HepG2 (cell line): ENCODE measurements at regions not wholly inside any gene's neighbourhood (a gene's known extent, or its start where the extent isn't known, plus 50 kb on each side); places are given as distances from the start of the nearest gene placed in this dataset.

Source experiments
- ATAC-seq: fragments of 200-7000 bp; cut with Tn5 transposase; 3 replicates; pipeline ENCODE4 v1.9.1; 2020; ENCODE audit warnings: mild to moderate bottlenecking, moderate library complexity
- BruUV-seq: library from RNA; stranded (reverse); fragments of 400-500 nt; replicated peaks from 2 replicates; lab custom pipeline; 2021; lab: Mats Ljungman, UMichigan
- CTCF ChIA-PET: fragments of 300-600 bp; formaldehyde crosslinking; extraction: SDS; loops from one replicate; lab custom pipeline; 2021; ENCODE audit warnings: low total read pairs, inconsistent platforms, low intra/inter-chr PET ratio; lab: Yijun Ruan, JAX
- POLR2A ChIA-PET: fragments of 350-600 bp; sonication (Branson Sonifier 250); formaldehyde crosslinking; loops from one replicate; lab custom pipeline; 2020; ENCODE audit warnings: antibody characterized with exemption, inconsistent platforms; lab: Yijun Ruan, JAX
- DNase-seq: peaks from one replicate; pipeline ENCODE4 v3.0.0-alpha.2; 2015; ENCODE audit warnings: low spot score
- FAIRE-seq: peaks from 3 replicates; lab custom pipeline; 2011; peaks lifted over from hg19 to GRCh38; lab: Jason Lieb, UNC
- H2AFZ ChIP-seq: one replicate; pipeline ENCODE4 v1.6.1; 2011; ENCODE audit warnings: low read length, inconsistent platforms
- H3K27ac ChIP-seq: fragments of 300-600 bp; 3 replicates; pipeline ENCODE4 v1.8.0; 2011; ENCODE audit warnings: mixed run types, mild to moderate bottlenecking, mixed read lengths, low read length, inconsistent platforms; ENCODE audit not compliant: insufficient read depth; ENCODE audit errors: extremely low read length
- H3K27me3 ChIP-seq, 2 experiments: fragments of 200-600 bp in 1 of 2; 2 replicates in 1 of 2; 3 replicates in 1 of 2; pipeline versions ENCODE4 v1.6.0 to v1.8.0; 2011; ENCODE audit warnings: low read length in 2 of 2, mild to moderate bottlenecking in 2 of 2, moderate library complexity in 2 of 2, inconsistent platforms in 1 of 2; ENCODE audit not compliant: insufficient read depth in 2 of 2, control insufficient read depth in 1 of 2
- H3K36me3 ChIP-seq, 2 experiments: fragments of 200-600 bp in 1 of 2; replicated peaks in 1 of 2; 2 replicates in 1 of 2; 3 replicates in 1 of 2; pipeline versions ENCODE4 v1.5.1 to v1.8.0; 2011; ENCODE audit warnings: low read length in 2 of 2, inconsistent platforms in 1 of 2; ENCODE audit not compliant: insufficient read depth in 2 of 2, control insufficient read depth in 1 of 2
- H3K4me1 ChIP-seq: 2 replicates; pipeline ENCODE4 v1.5.1; 2012; ENCODE audit warnings: low read length, inconsistent platforms; ENCODE audit not compliant: insufficient read depth
- H3K4me2 ChIP-seq: 2 replicates; pipeline ENCODE4 v1.6.0; 2011; ENCODE audit warnings: low read depth, low read length, inconsistent platforms
- H3K4me3 ChIP-seq, 3 experiments: fragments of 200-600 bp in 1 of 3; sonication (generic), shearing (Covaris generic) in 1 of 3; replicated peaks in 1 of 3; 2 replicates each; pipeline ENCODE4 v1.5.1; 2011 to 2016; ENCODE audit warnings: low read length in 3 of 3, inconsistent platforms in 2 of 3, low read depth in 2 of 3, mild to moderate bottlenecking in 2 of 3, control low read depth in 1 of 3, mixed read lengths in 1 of 3; ENCODE audit not compliant: insufficient read depth in 1 of 3
- H3K79me2 ChIP-seq: one replicate; pipeline ENCODE4 v1.6.1; 2011; ENCODE audit warnings: low read length, inconsistent platforms; ENCODE audit not compliant: insufficient read depth
- H3K9ac ChIP-seq: 2 replicates; pipeline ENCODE4 v1.6.0; 2011; ENCODE audit warnings: mild to moderate bottlenecking, low read depth, low read length, inconsistent platforms; ENCODE audit not compliant: insufficient read depth
- H3K9me3 ChIP-seq: 2 replicates; pipeline ENCODE4 v1.5.1; 2012; ENCODE audit warnings: mild to moderate bottlenecking, low read length
- H4K20me1 ChIP-seq: 2 replicates; pipeline ENCODE4 v1.6.0; 2011; ENCODE audit warnings: inconsistent platforms, mild to moderate bottlenecking, low read length, moderate library complexity; ENCODE audit not compliant: insufficient read depth
- EEA1 ChIP-seq: sonication (generic); formaldehyde crosslinking; IDR thresholded peaks from 2 replicates; pipeline ENCODE4 v1.5.1; 2020; ENCODE audit warnings: mild to moderate bottlenecking, missing genetic modification reagents, borderline replicate concordance
- FLYWCH1 ChIP-seq: sonication (generic); formaldehyde crosslinking; IDR thresholded peaks from 2 replicates; pipeline ENCODE4 v1.8.1; 2023; ENCODE audit warnings: mild to moderate bottlenecking, missing genetic modification reagents
- HHEX ChIP-seq: IDR thresholded peaks from 2 replicates; pipeline ENCODE4 v1.6.1; 2016; ENCODE audit warnings: control low read depth
- KDM4B ChIP-seq: sonication (generic); formaldehyde crosslinking; IDR thresholded peaks from 2 replicates; pipeline ENCODE4 v1.4.0; 2020; ENCODE audit warnings: missing genetic modification reagents
- NCOA5 ChIP-seq: sonication (generic); formaldehyde crosslinking; IDR thresholded peaks from 2 replicates; pipeline ENCODE4 v1.4.0; 2020; ENCODE audit warnings: missing genetic modification reagents
- PBX2 ChIP-seq: IDR thresholded peaks from 2 replicates; pipeline ENCODE4 v1.6.1; 2016; ENCODE audit warnings: control low read depth
- PLRG1 ChIP-seq: fragments of 450-650 bp; conservative IDR thresholded peaks from 2 replicates; pipeline ENCODE4 v1.6.1; 2016
- ZFP41 ChIP-seq: sonication (generic); formaldehyde crosslinking; IDR thresholded peaks from 2 replicates; pipeline ENCODE4 v1.4.0; 2020; ENCODE audit warnings: mild to moderate bottlenecking, missing genetic modification reagents, borderline replicate concordance
- ZNF335 ChIP-seq: sonication (generic); formaldehyde crosslinking; IDR thresholded peaks from 2 replicates; pipeline ENCODE4 v1.4.0; 2020; ENCODE audit warnings: missing genetic modification reagents
- ZNF430 ChIP-seq: sonication (generic); formaldehyde crosslinking; IDR thresholded peaks from 2 replicates; pipeline ENCODE4 v1.9.0; 2021; ENCODE audit warnings: mild to moderate bottlenecking, missing genetic modification reagents
- ZNF879 ChIP-seq: sonication (generic); formaldehyde crosslinking; IDR thresholded peaks from 2 replicates; pipeline ENCODE4 v1.8.1; 2023; ENCODE audit warnings: missing genetic modification reagents
- ZSCAN9 ChIP-seq: IDR thresholded peaks from 2 replicates; pipeline ENCODE4 v1.6.1; 2016; ENCODE audit warnings: borderline replicate concordance
- WGBS: methylation state at CpG from one replicate; pipeline ENCODE4 v1.1.6; 2017; ENCODE audit warnings: low lambda C conversion rate; 5-methylcytosine and 5-hydroxymethylcytosine counted together
- in situ Hi-C: cut with HindIII; loops from 2 replicates; pipeline ENCODE4 v1.10.0; 2017; ENCODE audit warnings: low pct_unique_long_range_greater_than_20kb; ENCODE audit not compliant: extremely low pct_ligation_motif_present
- intact Hi-C: fragments of 100-400 bp; cut with micrococcal nuclease; formaldehyde crosslinking; loops from one replicate; pipeline ENCODE4 v1.10.0; 2022; ENCODE audit not compliant: unreplicated experiment
- TF ChIP-seq, protein P1 (sequence below): sonication (generic); formaldehyde crosslinking; IDR thresholded peaks from 2 replicates; pipeline ENCODE4 v1.4.0; 2020; ENCODE audit warnings: missing genetic modification reagents
- TF ChIP-seq, protein P2 (sequence below): sonication (generic); formaldehyde crosslinking; conservative IDR thresholded peaks from 2 replicates; pipeline ENCODE4 v1.4.0; 2020; ENCODE audit warnings: missing genetic modification reagents

- DNase-seq (no peak), FAIRE-seq (no peak), ATAC-seq (no peak)
- H3K27me3 ChIP-seq, result peaks cover 0 to 3% of the 10 kb centered on the region in 2 experiments; a peak in 1 of 5 replicates
- H3K4me2 ChIP-seq, result no peak overlapping the region
- 36% methylated on average over 3 of the region's 3 CpGs for WGBS
- no peaks in the 10 kb centered on the region for H3K36me3 ChIP-seq
- no peak overlapping the region for H2AFZ ChIP-seq
- BruUV-seq, result no TSS peak
- no peak overlapping the region for H3K4me3 ChIP-seq
- intact Hi-C loops (no loop called here), in situ Hi-C loops (no loop called here)
- no peaks in the 10 kb centered on the region for H3K79me2 ChIP-seq
- CTCF ChIA-PET, result no interaction called here
- H3K4me1 ChIP-seq, result no peaks in the 10 kb centered on the region
- no peak overlapping the region for H3K27ac ChIP-seq
- TF ChIP-seq, protein P1, sequence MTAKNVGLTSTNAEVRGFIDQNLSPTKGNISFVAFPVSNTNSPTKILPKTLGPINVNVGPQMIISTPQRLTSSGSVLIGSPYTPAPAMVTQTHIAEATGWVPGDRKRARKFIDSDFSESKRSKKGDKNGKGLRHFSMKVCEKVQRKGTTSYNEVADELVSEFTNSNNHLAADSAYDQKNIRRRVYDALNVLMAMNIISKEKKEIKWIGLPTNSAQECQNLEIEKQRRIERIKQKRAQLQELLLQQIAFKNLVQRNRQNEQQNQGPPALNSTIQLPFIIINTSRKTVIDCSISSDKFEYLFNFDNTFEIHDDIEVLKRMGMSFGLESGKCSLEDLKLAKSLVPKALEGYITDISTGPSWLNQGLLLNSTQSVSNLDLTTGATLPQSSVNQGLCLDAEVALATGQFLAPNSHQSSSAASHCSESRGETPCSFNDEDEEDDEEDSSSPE (CRISPR knock-in tag), result no peak
- TF ChIP-seq ZNF430 (no peak), EEA1 (CRISPR knock-in tag) (no peak), HHEX (CRISPR knock-in tag) (no peak), NCOA5 (CRISPR knock-in tag) (no peak), PLRG1 (no peak)
- TF ChIP-seq, protein P2, sequence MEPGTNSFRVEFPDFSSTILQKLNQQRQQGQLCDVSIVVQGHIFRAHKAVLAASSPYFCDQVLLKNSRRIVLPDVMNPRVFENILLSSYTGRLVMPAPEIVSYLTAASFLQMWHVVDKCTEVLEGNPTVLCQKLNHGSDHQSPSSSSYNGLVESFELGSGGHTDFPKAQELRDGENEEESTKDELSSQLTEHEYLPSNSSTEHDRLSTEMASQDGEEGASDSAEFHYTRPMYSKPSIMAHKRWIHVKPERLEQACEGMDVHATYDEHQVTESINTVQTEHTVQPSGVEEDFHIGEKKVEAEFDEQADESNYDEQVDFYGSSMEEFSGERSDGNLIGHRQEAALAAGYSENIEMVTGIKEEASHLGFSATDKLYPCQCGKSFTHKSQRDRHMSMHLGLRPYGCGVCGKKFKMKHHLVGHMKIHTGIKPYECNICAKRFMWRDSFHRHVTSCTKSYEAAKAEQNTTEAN (CRISPR knock-in tag), result no peak
- TF ChIP-seq, all 625 proteins: peak for 0
- Histone ChIP-seq H3K9ac (no peak overlapping the region), H3K9me3 (peaks cover 31% of the 10 kb centered on the region), H4K20me1 (no peaks in the 10 kb centered on the region)
- POLR2A ChIA-PET, result no interaction called here
Observed at GRCh38 chr2:38129987-38130386, 54.0 kb upstream of the CYP1B1 start.

- no peaks in the 10 kb centered on the region for H3K36me3 ChIP-seq
- CTCF ChIA-PET, result no interaction called here
- POLR2A ChIA-PET, result no interaction called here
- no peak overlapping the region for H3K4me3 ChIP-seq
- WGBS, result 15% methylated on average over 1 of the region's 1 CpG
- no peak overlapping the region for H2AFZ ChIP-seq
- BruUV-seq, result no TSS peak
- no peaks in the 10 kb centered on the region for H4K20me1 ChIP-seq
- DNase-seq (no peak), FAIRE-seq (no peak), ATAC-seq (no peak)
- in situ Hi-C loops, result no loop called here
- peaks cover 0 to 3% of the 10 kb centered on the region in 2 experiments; a peak in 1 of 5 replicates for H3K27me3 ChIP-seq
- intact Hi-C loops, result no loop called here
- H3K4me1 ChIP-seq, result no peaks in the 10 kb centered on the region
- peaks cover 31% of the 10 kb centered on the region for H3K9me3 ChIP-seq
- no peak overlapping the region for H3K9ac ChIP-seq
- no peaks in the 10 kb centered on the region for H3K79me2 ChIP-seq
- no peak overlapping the region for H3K4me2 ChIP-seq
- H3K27ac ChIP-seq, result no peak overlapping the region
- no peak for TF ChIP-seq ZSCAN9 (CRISPR knock-in tag)
- no peak for TF ChIP-seq KDM4B (CRISPR knock-in tag)
- TF ChIP-seq ZFP41 (CRISPR knock-in tag), result no peak
- no peak for TF ChIP-seq ZNF335 (CRISPR knock-in tag)
- TF ChIP-seq ZNF879, result no peak
- TF ChIP-seq PBX2, result no peak
- no peak for TF ChIP-seq FLYWCH1 (CRISPR knock-in tag)
Observed at GRCh38 chr2:38129481-38129880, 53.5 kb upstream of the CYP1B1 start.
